Activated gamma-delta T cell treated with Interleukin-2 at 50 U/mL for 16 hours (primary cell): ENCODE measurements at regions not wholly inside any gene's neighbourhood (a gene's known extent, or its start where the extent isn't known, plus 50 kb on each side); places are given as distances from the start of the nearest gene placed in this dataset.

Source experiments
- DNase-seq: peaks from one replicate; pipeline ENCODE4 v3.0.0-alpha.2; 2020

GRCh38 chr5:34570143-34570542, 86.0 kb upstream of the RAI14 start:
- no peak for DNase-seq

GRCh38 chr5:34570721-34571676, 85.1 kb upstream of the RAI14 start:
- no peak for DNase-seq

- DNase-seq = no peak
These were observed 84.5 kb upstream of the RAI14 start for GRCh38 chr5:34571677-34572041.

- no peak for DNase-seq
These were observed 81.1 kb upstream of the RAI14 start for GRCh38 chr5:34574936-34575467.

GRCh38 chr5:34576891-34577666, 79.0 kb upstream of the RAI14 start:
- DNase-seq = no peak

GRCh38 chr5:34578962-34579361, 77.2 kb upstream of the RAI14 start:
- no peak for DNase-seq

GRCh38 chr5:34580983-34581382, 75.1 kb upstream of the RAI14 start:
- DNase-seq = no peak

- DNase-seq = no peak
These were observed 73.8 kb upstream of the RAI14 start for GRCh38 chr5:34582371-34582770.

- no peak for DNase-seq
These were observed 73.0 kb upstream of the RAI14 start for GRCh38 chr5:34583167-34583566.

- DNase-seq = no peak
These were observed 72.0 kb upstream of the RAI14 start for GRCh38 chr5:34584165-34584564.

GRCh38 chr5:34585601-34586104, 70.5 kb upstream of the RAI14 start:
- no peak for DNase-seq

- DNase-seq = no peak
These were observed 69.8 kb upstream of the RAI14 start for GRCh38 chr5:34586117-34586885.

- no peak for DNase-seq
These were observed 68.5 kb upstream of the RAI14 start for GRCh38 chr5:34587355-34588241.

GRCh38 chr5:34589832-34590231, 66.3 kb upstream of the RAI14 start:
- no peak for DNase-seq

GRCh38 chr5:34591723-34592122, 64.4 kb upstream of the RAI14 start:
- DNase-seq = no peak

- no peak for DNase-seq
These were observed 58.8 kb upstream of the RAI14 start for GRCh38 chr5:34597034-34598027.

GRCh38 chr5:34598177-34598794, 57.8 kb upstream of the RAI14 start:
- DNase-seq = no peak

- DNase-seq = no peak
These were observed 56.5 kb upstream of the RAI14 start for GRCh38 chr5:34599471-34600117.

GRCh38 chr5:34600118-34600493, 56.0 kb upstream of the RAI14 start:
- no peak for DNase-seq
